Panc1 (cell line): ENCODE measurements at regions not wholly inside any gene's neighbourhood (a gene's known extent, or its start where the extent isn't known, plus 50 kb on each side); places are given as distances from the start of the nearest gene placed in this dataset.

Source experiments
- ATAC-seq: fragments of 200-7000 bp; cut with Tn5 transposase; 2 replicates; pipeline ENCODE4 v1.9.1; 2020; ENCODE audit warnings: mild to moderate bottlenecking, moderate library complexity
- BruUV-seq: library from RNA; stranded (reverse); fragments of 400-500 nt; replicated peaks from 2 replicates; lab custom pipeline; 2021; lab: Mats Ljungman, UMichigan
- CTCF ChIA-PET: fragments of 300-600 bp; sonication (Branson Sonifier 250); formaldehyde crosslinking; loops from one replicate; lab custom pipeline; 2022; ENCODE audit warnings: antibody characterized with exemption; lab: Charles Lee
- POLR2A ChIA-PET: fragments of 300-600 bp; sonication (Branson Sonifier 250); formaldehyde crosslinking; loops from one replicate; lab custom pipeline; 2022; ENCODE audit warnings: antibody characterized with exemption; lab: Charles Lee
- DNase-seq: peaks from one replicate; pipeline ENCODE4 v3.0.0-alpha.2; 2010; ENCODE audit warnings: low read depth, low spot score
- H3K27ac ChIP-seq: 2 replicates; pipeline ENCODE4 v1.5.1; 2011; ENCODE audit warnings: mild to moderate bottlenecking, low read length, inconsistent platforms
- H3K27me3 ChIP-seq: fragments of 200-500 bp; sonication (Bioruptor generic); 2 replicates; pipeline ENCODE4 v1.6.0; 2014; ENCODE audit warnings: low read length, inconsistent platforms; ENCODE audit not compliant: control insufficient read depth, insufficient read depth
- H3K36me3 ChIP-seq: fragments of 200-500 bp; sonication (Bioruptor generic); 2 replicates; pipeline ENCODE4 v1.5.1; 2014; ENCODE audit warnings: inconsistent platforms, mild to moderate bottlenecking, low read length, moderate library complexity; ENCODE audit not compliant: control insufficient read depth, insufficient read depth
- H3K4me1 ChIP-seq: 2 replicates; pipeline ENCODE4 v1.5.1; 2011; ENCODE audit warnings: inconsistent platforms, mild to moderate bottlenecking, low read length, moderate library complexity; ENCODE audit not compliant: control insufficient read depth, insufficient read depth
- H3K4me3 ChIP-seq, 2 experiments: 2 replicates each; pipeline ENCODE4 v1.5.1; 2011 to 2012; ENCODE audit warnings: low read depth in 2 of 2, low read length in 2 of 2, mild to moderate bottlenecking in 2 of 2, inconsistent platforms in 1 of 2, moderate library complexity in 1 of 2
- H3K9me3 ChIP-seq: fragments of 200-500 bp; sonication (Bioruptor generic); 2 replicates; pipeline ENCODE4 v1.5.1; 2014; ENCODE audit warnings: low read depth, mild to moderate bottlenecking, inconsistent platforms, low read length, moderate library complexity; ENCODE audit not compliant: control insufficient read depth, insufficient read depth
- POLR2AphosphoS5 ChIP-seq: IDR thresholded peaks from 2 replicates; pipeline ENCODE4 v1.6.1; 2012; ENCODE audit warnings: mild to moderate bottlenecking, low read depth, low read length, moderate library complexity
- REST ChIP-seq, 2 experiments: IDR thresholded peaks; 2 replicates each; pipeline ENCODE4 v1.6.1; 2011 to 2012; ENCODE audit warnings: low read depth in 2 of 2, control low read depth in 1 of 2, low read length in 1 of 2, mild to moderate bottlenecking in 1 of 2, moderate library complexity in 1 of 2; ENCODE audit not compliant: insufficient read depth in 1 of 2
- SIN3A ChIP-seq: IDR thresholded peaks from 2 replicates; pipeline ENCODE4 v1.6.1; 2012; ENCODE audit warnings: low read depth, mild to moderate bottlenecking, low read length, moderate library complexity, borderline replicate concordance; ENCODE audit not compliant: insufficient read depth
- TCF7L2 ChIP-seq: IDR thresholded peaks from 2 replicates; pipeline ENCODE4 v1.6.1; 2011; ENCODE audit warnings: mild to moderate bottlenecking, low read depth, low read length, inconsistent platforms
- in situ Hi-C: cut with HindIII; loops from 2 replicates; pipeline ENCODE4 v1.10.0; 2016; ENCODE audit warnings: low sequenced_read_pairs, low pct_unique_long_range_greater_than_20kb
- intact Hi-C: fragments of 100-400 bp; cut with micrococcal nuclease; formaldehyde crosslinking; loops from one replicate; pipeline ENCODE4 v1.10.0; 2022; ENCODE audit not compliant: unreplicated experiment
- TF ChIP-seq, protein P1 (sequence below): fragments of 450-650 bp; IDR thresholded peaks from 2 replicates; pipeline ENCODE4 v1.5.1; 2017; ENCODE audit warnings: mild to moderate bottlenecking

DNA sequence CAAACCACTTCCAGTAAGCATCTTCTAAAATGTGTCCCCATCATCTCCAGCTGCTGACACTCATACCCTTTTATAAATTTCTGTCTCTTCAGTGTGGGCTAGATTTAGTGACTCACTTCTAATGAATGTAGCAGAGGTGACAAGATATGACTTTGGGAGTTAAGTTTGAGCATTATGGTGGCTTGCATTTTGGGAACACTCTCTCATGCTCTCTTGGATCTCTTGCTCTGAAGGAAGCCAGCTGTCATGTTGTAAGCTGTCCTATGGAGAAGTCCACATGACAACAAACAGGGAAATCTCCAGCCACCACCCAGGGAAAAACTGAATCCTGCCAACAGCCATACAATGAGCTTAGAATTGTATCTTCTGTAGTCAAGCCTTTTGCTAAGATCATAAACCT, 691.3 kb upstream of the PCDH7 start:
- H3K27ac ChIP-seq: no peak overlapping the region
- no peak overlapping the region for H3K4me3 ChIP-seq
- H3K27me3 ChIP-seq: no peaks in the 10 kb centered on the region
- intact Hi-C loops (no loop called here), in situ Hi-C loops (no loop called here)
- ATAC-seq (no peak), DNase-seq (no peak)
- ChIA-PET POLR2A (no interaction called here), CTCF (no interaction called here)
- BruUV-seq: no TSS peak
- TF ChIP-seq POLR2AphosphoS5 (no peak), SIN3A (no peak), REST (IDR thresholded peaks at IDR 0.05; ENCODE audit: insufficient read depth in 1 of 2, low read depth in 2 of 2, low read length in 1 of 2) (no peak), TCF7L2 (no peak)
- TF ChIP-seq, protein P1, sequence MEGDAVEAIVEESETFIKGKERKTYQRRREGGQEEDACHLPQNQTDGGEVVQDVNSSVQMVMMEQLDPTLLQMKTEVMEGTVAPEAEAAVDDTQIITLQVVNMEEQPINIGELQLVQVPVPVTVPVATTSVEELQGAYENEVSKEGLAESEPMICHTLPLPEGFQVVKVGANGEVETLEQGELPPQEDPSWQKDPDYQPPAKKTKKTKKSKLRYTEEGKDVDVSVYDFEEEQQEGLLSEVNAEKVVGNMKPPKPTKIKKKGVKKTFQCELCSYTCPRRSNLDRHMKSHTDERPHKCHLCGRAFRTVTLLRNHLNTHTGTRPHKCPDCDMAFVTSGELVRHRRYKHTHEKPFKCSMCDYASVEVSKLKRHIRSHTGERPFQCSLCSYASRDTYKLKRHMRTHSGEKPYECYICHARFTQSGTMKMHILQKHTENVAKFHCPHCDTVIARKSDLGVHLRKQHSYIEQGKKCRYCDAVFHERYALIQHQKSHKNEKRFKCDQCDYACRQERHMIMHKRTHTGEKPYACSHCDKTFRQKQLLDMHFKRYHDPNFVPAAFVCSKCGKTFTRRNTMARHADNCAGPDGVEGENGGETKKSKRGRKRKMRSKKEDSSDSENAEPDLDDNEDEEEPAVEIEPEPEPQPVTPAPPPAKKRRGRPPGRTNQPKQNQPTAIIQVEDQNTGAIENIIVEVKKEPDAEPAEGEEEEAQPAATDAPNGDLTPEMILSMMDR: no peak
- no peaks in the 10 kb centered on the region for H3K9me3 ChIP-seq
- no peaks in the 10 kb centered on the region for H3K4me1 ChIP-seq
- no peaks in the 10 kb centered on the region for H3K36me3 ChIP-seq

DNA sequence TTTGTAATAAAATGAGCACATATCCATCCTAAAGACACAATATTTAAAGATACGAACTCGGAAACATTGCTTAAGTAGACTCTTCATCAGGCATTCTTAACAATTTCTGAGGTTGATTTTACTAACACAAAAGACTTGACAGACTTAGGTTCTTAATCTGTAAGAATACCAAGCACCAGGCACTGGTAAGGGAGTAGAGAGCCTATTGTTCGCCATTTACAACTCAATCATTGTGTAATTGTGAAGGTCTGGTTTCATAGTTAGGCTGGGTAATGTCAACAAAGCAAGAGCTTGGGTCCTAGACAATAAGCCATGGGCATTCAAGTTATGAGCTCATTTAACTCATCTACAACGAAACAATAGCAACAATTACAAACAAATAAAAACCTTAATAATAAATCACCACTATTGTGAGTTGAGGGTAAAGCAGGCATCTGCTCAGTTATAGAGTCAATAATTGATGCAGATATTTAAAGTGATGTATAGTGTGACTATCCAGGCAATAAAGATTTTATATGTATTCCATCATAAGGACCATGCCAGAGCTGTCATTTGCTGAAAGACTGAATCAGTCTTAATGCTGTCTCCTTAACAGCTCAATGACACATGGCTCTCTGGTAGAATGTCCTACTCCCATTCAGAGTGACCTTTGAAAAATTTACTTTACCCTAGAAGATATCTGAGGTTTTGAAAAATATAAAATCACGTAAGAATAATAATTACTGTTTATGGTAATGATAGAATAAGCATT, 664.0 kb upstream of the PCDH7 start:
- H3K27ac ChIP-seq: no peak overlapping the region
- no TSS peak for BruUV-seq
- intact Hi-C loops: no loop called here
- in situ Hi-C loops: no loop called here
- POLR2A ChIA-PET: no interaction called here
- TF ChIP-seq TCF7L2 (no peak), REST (IDR thresholded peaks at IDR 0.05; ENCODE audit: insufficient read depth in 1 of 2, low read depth in 2 of 2, low read length in 1 of 2) (no peak), POLR2AphosphoS5 (no peak), SIN3A (no peak)
- TF ChIP-seq, protein P1: no peak
- H3K4me1 ChIP-seq: no peaks in the 10 kb centered on the region
- ATAC-seq (no peak), DNase-seq (no peak)
- H3K36me3 ChIP-seq: no peaks in the 10 kb centered on the region
- H3K9me3 ChIP-seq: no peaks in the 10 kb centered on the region
- no peak overlapping the region for H3K4me3 ChIP-seq
- CTCF ChIA-PET: no interaction called here
- no peaks in the 10 kb centered on the region for H3K27me3 ChIP-seq
